Activated T-cell treated with anti-CD3 and anti-CD28 coated beads for 24 hours (primary cell): ENCODE measurements at regions not wholly inside any gene's neighbourhood (a gene's known extent, or its start where the extent isn't known, plus 50 kb on each side); places are given as distances from the start of the nearest gene placed in this dataset.
"Not testable (repeated sequence)": the region's sequence is repeated elsewhere in the genome, so short reads cannot be mapped to it uniquely, and the experiment has no call there.

ENCODE experiments used
- DNase-seq: peaks from one replicate; pipeline ENCODE4 v3.0.0-alpha.2; 2020; ENCODE audit warnings: low read depth

DNA sequence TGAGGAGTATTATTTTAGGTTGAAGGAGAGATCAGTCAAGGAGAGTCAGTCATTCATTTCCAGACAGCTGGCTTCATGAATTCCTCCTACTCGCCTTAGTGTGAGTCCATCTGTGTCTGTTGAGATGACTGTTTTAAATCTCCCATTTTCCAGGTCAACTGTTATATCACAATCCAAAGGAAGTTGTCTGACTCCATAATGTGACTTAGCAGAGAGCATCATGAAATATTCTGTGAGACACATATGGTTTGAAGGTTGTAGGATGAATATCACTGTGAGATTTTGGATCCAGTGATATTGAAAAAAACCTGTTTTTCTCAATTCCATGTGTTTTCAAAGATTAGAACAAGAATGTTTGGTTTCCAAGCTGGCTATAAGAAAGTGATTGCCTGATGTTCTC lies 530.2 kb upstream of the MAN1A1 start:
- no peak for DNase-seq

DNA sequence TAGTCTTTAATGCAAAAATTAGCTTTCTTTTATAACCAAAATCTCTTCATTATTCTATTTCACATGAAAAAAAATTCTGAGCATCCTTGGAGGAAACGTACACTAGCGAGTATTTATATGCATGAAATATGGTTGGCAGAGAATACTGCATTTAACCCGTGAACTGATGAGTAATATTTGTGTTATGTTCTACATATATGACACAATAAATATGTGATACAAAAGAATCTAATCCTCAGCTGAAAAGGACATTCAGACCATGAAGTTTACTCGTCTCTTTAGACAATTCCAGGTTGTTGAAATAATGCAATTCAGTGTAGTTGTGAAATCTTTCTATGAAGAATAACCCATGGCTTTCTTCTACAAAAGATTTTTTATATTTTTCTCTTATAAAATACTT lies 524.8 kb upstream of the MAN1A1 start:
- DNase-seq, result no peak

DNA sequence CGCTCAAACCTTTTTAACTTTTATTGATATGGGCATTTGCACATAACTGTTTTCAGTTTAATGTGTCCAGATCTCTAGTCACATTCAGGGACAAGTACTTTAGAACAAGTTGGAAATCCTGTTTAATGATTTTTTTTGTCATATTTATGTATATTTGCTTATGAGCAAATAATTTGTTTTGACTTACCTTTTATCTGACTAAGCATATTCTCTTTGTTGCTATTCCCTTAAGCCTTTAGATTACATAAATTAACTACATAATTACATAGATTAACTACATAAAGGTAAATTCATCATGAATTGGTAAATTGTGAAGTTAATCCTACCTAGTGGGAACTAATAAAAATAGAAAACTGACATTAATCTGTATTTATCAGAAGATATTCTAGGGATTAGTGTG lies 523.5 kb upstream of the MAN1A1 start:
- DNase-seq, result no peak

DNA sequence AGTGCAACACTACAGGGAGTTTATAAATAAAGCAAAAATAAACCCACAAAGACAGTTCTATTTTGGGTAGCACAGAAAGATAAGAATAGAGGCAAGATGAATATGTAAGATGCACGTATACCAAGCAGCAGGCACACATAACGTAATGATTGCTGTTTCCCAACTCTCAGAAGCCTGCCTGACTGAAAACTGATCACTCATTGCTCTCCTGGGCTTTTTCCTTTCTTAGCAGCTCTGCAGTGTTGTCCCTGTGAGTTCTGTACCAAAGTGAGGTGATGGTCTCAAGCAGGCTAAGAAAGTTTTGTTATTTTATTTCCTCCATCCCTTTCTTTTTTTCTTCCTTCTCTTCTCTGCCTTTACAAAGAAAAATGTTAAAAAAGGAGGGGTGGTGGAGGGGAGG lies 522.0 kb upstream of the MAN1A1 start:
- DNase-seq, result no peak

DNA sequence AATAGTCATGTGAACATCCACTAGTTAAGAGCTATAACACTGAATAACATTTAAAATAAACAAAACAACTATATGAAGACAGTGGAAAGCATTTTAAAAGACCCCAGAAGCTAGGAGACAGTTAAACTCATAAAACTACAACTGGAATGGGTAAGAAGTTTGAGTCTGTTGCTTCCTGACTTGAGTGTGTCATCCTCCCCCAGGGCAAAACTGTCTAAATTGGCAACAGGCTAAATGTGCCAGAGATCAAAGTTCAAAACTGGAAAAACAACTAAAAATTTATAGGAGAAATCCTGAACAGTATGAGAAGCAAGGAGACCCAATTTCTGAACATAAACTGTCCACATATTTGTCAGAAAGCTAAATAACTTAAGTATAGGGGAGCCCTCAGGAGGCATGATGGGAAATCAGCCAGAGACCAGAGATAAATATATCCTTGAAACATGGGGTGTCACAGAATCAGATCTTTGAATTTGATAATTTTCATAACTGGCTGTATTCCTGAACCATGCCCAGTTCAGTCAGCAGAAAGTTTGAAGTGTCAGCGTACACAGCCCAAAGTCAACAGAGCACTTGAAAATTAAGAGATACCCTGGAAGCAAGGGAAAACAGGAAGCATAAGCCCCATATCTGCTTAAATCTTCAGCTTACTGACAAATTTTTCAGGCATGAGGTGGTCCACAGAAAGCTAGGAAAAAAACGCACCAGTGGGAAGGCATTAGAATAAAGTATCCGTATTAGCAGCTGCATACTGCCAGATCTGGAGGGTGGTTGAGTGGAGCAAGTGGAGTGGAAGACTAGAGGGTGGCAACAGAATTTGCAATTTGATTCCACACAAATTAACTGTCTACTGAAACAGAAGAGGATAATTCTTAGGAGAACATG lies 516.1 kb upstream of the MAN1A1 start:
- DNase-seq, result no peak

DNA sequence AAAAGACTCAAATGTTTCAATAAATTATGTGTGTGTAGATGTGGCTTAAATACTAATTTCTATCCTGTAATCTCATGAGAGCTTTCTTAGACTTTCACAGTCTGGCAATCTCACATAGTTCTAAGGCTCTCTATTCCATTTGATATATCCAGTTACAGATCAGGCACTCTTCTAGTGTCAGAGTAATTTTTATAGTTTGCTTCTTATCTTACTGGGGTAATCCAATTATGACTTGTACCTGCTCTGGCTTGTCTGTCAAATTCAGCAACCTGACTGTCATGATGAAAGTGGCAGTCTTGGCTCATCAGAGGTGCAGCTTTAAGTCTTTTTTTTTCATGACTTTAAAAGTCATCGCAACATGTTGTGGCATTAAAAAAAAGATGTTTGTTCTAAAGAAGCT lies 513.2 kb upstream of the MAN1A1 start:
- DNase-seq, result no peak

DNA sequence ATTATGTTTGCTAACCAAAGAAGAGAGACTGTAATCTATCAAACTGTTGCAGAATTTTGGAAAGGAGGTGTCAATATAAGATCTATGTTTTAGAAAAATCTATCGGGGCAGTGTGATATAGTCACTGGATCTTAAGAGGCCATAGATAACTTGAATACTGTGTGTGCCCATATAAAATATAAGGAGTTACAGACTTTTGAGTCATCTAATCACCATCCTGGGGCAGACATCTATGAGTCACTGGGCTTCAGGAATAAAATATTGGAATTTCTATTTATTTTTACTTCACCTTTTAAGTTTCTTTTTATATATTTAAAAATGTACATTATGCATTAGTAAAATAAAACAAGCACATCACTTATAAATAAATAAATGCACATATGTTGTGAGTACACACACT lies 509.3 kb upstream of the MAN1A1 start:
- DNase-seq, result no peak

DNA sequence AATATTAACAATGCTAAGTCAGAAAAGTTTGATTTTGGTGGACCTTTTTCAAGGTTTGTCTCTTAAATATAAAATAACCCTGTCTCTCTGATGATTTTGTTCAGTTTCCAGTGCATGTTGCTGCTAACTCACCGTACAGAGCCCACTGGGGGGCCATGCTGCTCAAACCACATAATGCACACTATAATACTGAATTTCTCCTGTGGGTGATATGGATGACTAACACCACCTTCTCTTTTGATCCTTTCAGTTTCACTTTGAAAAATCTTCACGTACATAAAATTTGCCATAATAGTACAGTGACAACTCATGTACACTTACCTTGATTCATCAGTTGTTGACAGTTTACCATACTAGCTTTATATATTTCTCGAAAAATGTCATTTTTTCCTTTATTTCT lies 506.6 kb upstream of the MAN1A1 start:
- peak; percentile 3 for DNase-seq

DNA sequence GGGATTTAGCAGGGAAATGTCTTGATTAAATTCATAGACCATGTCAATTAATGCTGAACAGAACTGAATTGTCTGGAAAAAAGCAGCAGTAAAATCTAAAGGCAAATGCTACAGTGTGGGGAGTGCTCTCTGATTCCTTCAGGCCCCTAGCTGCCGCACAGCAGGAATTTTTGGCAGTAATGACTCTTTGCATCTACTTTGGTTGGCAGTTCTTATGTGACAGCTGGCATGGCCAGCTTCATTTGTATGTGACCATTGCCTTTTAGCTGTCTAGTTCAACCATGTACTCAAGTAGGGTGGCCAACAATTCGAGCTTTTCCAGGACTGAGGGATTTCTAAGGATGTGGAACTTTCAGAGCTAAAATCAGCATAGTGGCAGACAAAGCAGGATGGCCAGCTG lies 499.1 kb upstream of the MAN1A1 start:
- no peak for DNase-seq

DNA sequence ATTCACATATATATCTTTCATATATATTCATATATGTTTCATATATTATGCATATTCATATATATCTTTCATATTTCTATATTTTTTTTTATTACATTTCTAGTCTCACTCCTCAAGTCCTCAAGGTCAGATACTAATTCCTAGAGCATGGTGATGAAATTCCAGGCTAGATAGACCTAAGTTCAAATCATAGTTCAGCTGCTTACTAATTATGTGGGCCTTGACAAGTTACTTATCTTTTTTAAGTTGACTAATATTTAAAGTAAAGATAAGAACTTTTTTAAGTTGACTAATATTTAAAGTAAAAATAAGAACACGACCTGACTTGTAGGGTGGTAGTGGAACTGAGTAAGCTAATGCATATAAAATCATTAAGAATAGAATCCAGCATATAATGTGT lies 495.6 kb upstream of the MAN1A1 start:
- DNase-seq, result no peak

DNA sequence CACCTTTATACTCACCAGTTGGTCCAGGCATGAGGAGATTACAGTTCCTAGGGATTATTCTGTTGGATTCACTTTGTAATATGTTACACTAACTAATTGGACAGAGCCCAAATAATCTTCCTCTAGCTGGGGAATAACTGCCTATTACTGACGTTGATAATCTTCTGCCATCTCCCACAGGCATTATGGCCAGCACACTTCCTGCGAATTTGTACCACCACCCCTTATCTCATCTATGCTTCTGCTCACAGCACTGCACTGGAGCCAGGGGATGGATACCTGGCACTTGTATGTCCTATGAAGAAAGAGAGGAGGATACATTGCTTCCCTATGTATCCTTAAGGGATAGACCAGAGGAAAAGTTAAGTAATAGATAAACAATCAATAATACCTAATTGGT lies 494.8 kb upstream of the MAN1A1 start:
- no peak for DNase-seq

DNA sequence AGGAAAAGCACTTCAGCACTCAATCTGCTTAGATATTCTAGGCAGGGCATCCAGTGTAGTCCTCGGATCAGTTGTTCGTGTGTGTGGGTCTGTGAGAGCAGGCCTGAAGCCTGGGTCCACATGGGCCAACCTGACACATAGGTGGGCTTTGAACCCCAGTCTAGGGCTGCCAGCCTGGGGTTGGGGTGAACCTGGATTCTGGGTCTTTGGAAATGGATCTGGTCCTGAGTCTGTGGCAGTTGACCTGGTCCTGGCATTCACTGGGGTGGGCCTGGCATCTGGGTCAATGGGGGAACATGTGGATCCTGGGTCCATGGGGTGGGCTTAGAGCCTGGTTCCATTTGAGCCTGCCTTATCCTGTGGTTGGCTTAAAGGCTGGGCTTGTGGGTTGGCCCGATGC lies 492.6 kb upstream of the MAN1A1 start:
- no peak for DNase-seq

DNA sequence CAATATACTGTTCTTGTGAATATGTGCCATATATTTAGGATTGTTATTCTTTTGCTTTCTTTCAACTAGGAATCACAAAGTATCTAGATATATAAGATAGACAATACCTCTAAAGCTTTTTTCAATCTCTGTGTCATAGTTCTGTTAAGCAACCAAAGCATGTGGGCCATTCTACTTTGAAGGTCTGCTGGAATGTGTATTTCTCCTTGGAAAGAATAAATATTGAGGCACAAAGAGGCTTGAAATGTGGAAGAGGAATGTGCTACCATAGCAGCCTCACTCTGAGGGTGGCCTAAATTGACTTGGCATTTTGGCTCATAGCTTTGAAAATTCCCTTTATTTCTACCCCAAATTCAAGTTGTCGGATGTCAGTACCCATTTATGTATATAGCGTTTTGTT lies 488.5 kb upstream of the MAN1A1 start:
- no peak for DNase-seq

DNA sequence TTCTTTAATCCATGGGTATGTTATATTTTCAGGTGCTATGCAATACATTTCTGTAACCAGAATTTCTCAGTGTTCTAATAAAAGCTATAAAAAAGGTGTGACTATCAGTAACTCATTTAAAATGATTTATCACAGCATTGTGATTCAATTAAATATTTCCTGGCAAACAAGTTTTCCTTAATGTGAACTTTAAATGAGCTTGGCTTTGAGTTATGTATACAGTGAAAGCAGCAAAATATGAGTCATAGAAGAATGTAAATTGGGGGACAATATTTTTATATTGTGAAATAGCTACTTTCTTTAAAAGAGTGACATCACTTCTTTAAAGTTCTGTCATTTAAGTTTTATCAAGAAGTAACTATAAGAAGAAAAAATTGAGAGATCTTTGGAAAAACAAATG lies 484.9 kb upstream of the MAN1A1 start:
- no peak for DNase-seq

DNA sequence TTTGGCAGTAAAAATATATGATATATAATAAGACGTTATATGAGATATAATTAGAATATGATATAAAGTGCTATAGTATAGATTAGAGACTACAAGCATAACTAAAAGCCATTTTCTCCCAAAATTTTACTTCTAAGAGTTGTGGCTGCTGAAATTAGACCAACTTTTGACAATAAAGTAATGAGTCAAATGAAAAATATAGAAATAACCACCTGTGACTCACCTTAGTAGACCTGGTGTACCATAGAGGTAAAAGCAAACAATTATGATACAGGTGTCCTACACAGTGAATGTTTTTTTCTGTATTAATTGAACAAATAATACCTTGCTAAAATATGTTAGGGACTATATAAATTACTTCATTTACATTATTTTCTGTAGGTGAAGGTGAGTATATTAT lies 482.9 kb upstream of the MAN1A1 start:
- DNase-seq, result no peak

DNA sequence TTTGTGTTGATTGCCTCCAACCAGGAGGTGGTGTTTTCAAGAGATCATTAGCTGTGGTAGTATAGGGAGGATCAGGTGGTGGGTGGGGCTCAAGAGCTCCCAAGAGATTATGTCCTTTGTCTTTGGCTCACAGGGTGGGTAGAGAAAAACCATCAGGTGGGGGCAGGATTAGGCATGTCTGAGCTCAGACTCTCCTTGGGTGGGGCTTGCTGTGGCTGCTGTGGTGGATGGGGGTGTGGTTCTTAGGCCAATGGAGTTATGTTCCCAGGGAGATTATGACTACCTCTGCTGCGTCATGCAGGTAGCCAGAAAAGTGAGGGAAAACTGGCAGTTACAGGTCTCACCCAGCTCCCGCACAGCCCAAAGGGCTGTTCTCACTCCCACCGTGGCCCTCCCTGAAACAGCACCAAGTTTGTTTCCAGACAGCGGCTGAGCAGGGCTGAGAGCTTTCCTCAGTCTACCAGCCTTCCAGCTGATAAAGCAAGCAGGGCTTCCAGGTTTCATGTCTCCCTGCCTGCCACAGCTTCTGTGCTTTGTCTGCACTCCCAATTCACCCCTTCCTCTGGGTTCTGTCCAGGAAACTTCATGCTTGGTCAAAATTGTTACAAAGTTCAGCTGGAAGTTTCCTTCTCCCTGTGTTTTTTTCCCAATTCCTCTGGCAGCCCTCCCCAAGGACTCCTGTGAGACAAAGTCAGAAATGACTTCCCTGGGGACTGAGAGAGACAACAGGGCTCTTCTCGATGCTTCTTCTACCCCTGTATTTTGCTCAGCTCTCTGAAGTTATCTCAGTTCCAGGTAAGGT lies 481.1 kb upstream of the MAN1A1 start:
- DNase-seq, result no peak

DNA sequence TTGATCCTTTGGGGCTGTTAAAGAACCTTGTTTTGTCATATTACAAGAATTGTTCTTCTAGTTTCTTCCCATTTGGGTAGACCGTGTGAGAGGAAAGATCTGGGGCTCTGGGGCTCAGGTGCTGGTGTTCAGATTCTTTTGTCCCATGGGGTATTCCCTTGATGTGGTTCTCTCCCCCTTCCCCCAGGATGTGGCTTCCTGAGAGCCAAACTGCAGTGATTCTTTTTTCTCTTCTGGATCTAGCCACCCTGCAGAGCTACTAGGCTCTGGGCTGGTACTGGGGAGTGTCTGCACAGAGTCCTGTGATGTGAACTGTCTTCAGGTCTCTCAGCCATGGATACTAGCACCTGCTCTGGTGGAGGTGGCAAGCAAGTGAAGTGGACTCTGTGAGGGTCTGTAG lies 480.5 kb upstream of the MAN1A1 start:
- DNase-seq, result no peak

DNA sequence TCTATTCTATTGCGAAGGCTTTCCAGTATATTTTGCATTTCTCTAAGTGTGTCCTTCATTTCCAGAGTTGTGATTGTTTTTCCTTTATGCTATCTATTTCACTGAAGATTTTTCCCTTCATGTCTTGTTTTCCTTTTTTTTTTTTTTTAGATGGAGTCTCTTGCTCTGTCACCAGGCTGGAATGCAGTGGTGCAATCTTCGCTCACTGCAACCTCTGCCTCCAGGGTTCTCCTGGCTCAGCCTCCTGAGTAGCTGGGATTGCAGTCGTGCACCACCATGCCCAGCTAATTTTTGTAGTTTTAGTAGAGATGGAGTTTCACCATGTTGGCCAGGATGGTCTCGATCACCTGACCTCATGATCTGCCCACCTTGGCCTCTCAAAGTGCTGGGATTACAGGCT lies 479.9 kb upstream of the MAN1A1 start:
- DNase-seq, result not testable (repeated sequence)

DNA sequence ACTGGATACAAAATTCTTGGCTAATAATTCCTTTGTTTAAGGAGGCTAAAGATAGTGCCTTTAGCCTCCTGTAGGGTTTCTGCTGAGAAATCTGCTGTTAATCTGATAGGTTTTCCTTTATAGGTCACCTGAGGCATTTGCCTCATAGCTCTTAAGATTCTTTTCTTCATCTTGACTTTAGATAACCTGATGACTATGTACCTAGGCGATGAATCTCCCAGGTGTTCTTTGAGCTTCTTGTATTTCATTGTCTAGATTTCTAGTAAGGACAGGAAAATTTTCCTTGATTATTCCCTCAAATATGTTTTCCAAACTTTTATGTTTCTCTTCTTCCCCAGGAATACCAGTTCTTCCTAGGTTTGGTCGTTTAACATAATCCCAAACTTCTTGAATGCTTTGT lies 479.4 kb upstream of the MAN1A1 start:
- no peak for DNase-seq

DNA sequence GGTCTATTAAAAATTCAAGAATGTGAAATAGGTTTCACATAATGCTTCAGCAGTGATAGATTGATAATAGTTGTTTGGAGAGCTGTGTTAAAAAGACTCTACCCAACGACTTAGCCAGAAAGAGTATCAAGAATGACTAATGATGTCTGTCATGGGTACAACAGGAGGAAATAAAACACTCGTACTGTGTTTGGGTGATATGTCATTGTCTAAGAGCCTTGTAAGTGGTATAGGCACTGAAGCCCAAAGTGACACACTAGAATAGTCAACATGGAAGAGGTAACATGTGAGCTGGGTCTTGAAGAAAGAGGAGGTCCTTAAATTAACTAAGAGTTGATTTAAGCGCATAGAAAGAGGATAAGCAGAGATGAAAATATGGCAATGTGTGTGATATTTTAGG lies 471.8 kb upstream of the MAN1A1 start:
- DNase-seq, result no peak

DNA sequence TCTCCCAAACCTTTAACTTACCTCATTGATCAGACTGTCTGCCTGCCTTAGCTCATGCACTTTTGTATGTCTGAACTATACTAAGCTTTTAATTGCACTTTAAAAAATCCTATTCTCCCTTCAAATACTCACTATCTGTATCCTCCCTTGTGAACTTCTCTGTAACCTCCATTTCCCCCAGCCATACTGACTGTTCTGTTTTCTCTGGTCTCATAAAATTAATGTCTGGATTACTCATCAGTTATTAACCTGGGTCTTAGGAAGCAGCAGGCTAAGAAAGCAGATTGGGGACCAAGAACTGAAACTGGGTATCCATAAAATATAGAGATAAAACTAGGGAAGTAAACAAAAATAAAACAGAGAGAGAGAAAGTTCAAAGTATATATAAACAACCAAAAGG lies 469.3 kb upstream of the MAN1A1 start:
- no peak for DNase-seq

DNA sequence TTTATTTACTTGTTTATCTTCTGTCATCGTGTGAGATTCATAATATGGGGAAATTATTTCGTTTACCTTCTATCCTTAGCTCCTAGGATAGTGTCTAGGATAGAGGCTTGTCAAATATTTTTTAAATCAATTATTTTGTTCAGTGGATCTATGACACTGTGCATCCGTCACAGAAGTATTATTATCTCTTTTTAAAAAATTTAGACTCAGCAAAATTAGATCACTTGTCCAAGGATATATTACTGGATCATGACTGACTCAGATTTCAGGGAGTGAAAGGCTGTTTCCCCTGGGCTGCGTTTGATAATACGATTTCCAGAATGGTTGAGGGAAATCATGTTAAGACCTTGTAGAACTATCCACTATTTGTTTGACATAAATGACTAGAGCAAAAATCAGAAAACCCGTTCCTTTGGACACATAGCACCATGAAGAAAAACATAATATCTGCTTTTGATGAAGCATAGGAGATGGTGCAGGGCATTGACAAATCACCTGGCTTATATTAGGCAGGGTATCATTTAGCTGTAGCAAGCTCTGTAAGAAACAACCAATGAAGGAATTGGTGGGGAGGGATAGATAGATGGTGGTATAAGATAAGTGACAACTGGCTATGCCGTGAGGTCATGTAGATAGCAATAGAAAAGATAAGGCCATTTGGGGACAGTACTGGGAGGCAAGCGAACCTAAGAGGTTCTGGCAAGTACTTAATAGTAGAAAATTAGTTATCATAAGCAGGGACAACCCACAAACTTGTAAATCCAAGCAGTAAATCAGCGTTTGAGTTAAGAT lies 465.2 kb upstream of the MAN1A1 start:
- DNase-seq, result no peak

DNA sequence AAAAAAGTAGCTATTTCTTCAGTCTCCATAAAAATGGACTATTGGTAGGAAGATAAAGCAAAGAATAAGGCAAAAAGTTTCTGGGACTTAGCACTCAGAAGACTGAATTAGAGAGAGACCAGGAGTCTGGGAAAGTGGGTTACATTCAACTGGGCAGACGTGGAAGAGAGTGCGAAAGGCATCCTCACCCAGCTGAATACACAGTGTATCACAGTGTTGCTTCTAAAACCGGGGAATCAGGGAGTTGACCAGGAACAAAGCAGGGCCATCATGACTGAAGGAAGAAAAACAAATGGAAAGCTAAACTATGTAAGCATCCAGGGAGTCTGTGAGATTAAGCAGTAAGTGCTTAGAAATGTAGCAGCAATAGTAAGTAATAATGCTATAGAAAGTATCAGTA lies 452.9 kb upstream of the MAN1A1 start:
- no peak for DNase-seq
